Upper lobe of right lung (tissue), 1 donor: ENCODE measurements at regions not wholly inside any gene's neighbourhood (a gene's known extent, or its start where the extent isn't known, plus 50 kb on each side); places are given as distances from the start of the nearest gene placed in this dataset.

Source experiments
- ATAC-seq: fragments of 200-7000 bp; cut with Tn5 transposase; one replicate; pipeline ENCODE4 v1.9.1; 2020; ENCODE audit warnings: mild to moderate bottlenecking, moderate library complexity
- DNase-seq: peaks from one replicate; pipeline ENCODE4 v3.0.0-alpha.2; 2020
- H3K27ac ChIP-seq: fragments of 200-600 bp; one replicate; pipeline ENCODE4 v1.8.0; 2022
- H3K27me3 ChIP-seq: fragments of 200-600 bp; one replicate; pipeline ENCODE4 v1.8.0; 2022; ENCODE audit warnings: mild to moderate bottlenecking
- H3K36me3 ChIP-seq: fragments of 200-600 bp; one replicate; pipeline ENCODE4 v1.8.0; 2022
- H3K4me1 ChIP-seq: fragments of 200-600 bp; one replicate; pipeline ENCODE4 v1.8.0; 2022
- H3K4me3 ChIP-seq: fragments of 200-600 bp; one replicate; pipeline ENCODE4 v1.8.0; 2022; ENCODE audit warnings: mild to moderate bottlenecking
- H3K9me3 ChIP-seq: fragments of 200-600 bp; one replicate; pipeline ENCODE4 v1.8.0; 2022
- intact Hi-C: fragments of 100-400 bp; cut with DNase I; formaldehyde crosslinking; loops from one replicate; pipeline ENCODE4 v1.11.0; 2022
- TF ChIP-seq, protein P1 (sequence below): fragments of 200-600 bp; IDR thresholded peaks from one replicate; pipeline ENCODE4 v1.8.0; 2022; ENCODE audit warnings: antibody characterized with exemption
- donor health status: DM: no; HTN: yes; CAD: no; lungs with severe emphysema.

- TF ChIP-seq, protein P1, sequence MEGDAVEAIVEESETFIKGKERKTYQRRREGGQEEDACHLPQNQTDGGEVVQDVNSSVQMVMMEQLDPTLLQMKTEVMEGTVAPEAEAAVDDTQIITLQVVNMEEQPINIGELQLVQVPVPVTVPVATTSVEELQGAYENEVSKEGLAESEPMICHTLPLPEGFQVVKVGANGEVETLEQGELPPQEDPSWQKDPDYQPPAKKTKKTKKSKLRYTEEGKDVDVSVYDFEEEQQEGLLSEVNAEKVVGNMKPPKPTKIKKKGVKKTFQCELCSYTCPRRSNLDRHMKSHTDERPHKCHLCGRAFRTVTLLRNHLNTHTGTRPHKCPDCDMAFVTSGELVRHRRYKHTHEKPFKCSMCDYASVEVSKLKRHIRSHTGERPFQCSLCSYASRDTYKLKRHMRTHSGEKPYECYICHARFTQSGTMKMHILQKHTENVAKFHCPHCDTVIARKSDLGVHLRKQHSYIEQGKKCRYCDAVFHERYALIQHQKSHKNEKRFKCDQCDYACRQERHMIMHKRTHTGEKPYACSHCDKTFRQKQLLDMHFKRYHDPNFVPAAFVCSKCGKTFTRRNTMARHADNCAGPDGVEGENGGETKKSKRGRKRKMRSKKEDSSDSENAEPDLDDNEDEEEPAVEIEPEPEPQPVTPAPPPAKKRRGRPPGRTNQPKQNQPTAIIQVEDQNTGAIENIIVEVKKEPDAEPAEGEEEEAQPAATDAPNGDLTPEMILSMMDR, result no peak
- DNase-seq, result no peak
- no peak overlapping the region for H3K4me3 ChIP-seq
- H3K9me3 ChIP-seq, result no peaks in the 10 kb centered on the region
- no peaks in the 10 kb centered on the region for H3K27me3 ChIP-seq
- H3K36me3 ChIP-seq, result no peaks in the 10 kb centered on the region
- no peak for ATAC-seq
- intact Hi-C loops, result no loop called here
- H3K27ac ChIP-seq, result no peak overlapping the region
- no peaks in the 10 kb centered on the region for H3K4me1 ChIP-seq
Measured at GRCh38 chr18:73668051-73668450, 479.6 kb downstream of the FBXO15 start.

GRCh38 chr18:73666772-73667171 is 480.9 kb downstream of the FBXO15 start:
- Histone ChIP-seq H3K36me3 (no peaks in the 10 kb centered on the region), H3K4me1 (no peaks in the 10 kb centered on the region), H3K4me3 (no peak overlapping the region), H3K9me3 (no peaks in the 10 kb centered on the region), H3K27me3 (no peaks in the 10 kb centered on the region), H3K27ac (no peak overlapping the region)
- ATAC-seq (no peak), DNase-seq (no peak)
- intact Hi-C loops, result no loop called here
- TF ChIP-seq, protein P1, result no peak

DNA sequence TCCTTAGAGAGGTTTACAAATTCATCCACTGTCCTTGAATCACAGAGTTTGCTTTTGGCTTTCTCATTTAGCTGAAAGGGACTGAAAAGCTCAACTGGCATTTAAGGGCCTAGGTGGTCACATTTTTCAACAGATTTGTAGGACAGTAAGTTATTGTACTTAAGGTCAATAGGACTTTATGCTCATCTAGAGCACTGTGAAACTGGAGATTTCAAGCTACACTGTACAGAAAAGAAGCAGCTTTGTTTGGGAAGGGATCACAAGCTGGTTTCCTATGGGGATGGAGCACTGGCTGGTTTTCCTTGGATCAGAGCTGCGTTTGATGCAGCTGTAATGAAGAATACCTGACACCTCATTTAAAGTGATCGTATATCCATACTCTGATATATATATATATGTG is 482.7 kb downstream of the FBXO15 start:
- no peak for DNase-seq
- Histone ChIP-seq H3K36me3 (no peaks in the 10 kb centered on the region), H3K27ac (no peak overlapping the region), H3K4me1 (no peaks in the 10 kb centered on the region), H3K9me3 (no peaks in the 10 kb centered on the region), H3K27me3 (no peaks in the 10 kb centered on the region), H3K4me3 (no peak overlapping the region)
- intact Hi-C loops, result no loop called here
- no peak for ATAC-seq
- TF ChIP-seq, protein P1, result no peak

- no peaks in the 10 kb centered on the region for H3K4me1 ChIP-seq
- H3K27ac ChIP-seq, result no peak overlapping the region
- no peak for ATAC-seq
- no peak overlapping the region for H3K4me3 ChIP-seq
- no peaks in the 10 kb centered on the region for H3K9me3 ChIP-seq
- no peaks in the 10 kb centered on the region for H3K36me3 ChIP-seq
- intact Hi-C loops, result no loop called here
- TF ChIP-seq, protein P1, result no peak
- H3K27me3 ChIP-seq, result no peaks in the 10 kb centered on the region
- DNase-seq, result no peak
Measured at GRCh38 chr18:73663581-73663980, 484.1 kb downstream of the FBXO15 start.

- Histone ChIP-seq H3K27me3 (no peaks in the 10 kb centered on the region), H3K4me3 (no peak overlapping the region), H3K4me1 (no peaks in the 10 kb centered on the region), H3K9me3 (no peaks in the 10 kb centered on the region), H3K27ac (no peak overlapping the region), H3K36me3 (no peaks in the 10 kb centered on the region)
- intact Hi-C loops, result no loop called here
- DNase-seq (no peak), ATAC-seq (no peak)
- TF ChIP-seq, protein P1, result no peak
Measured at GRCh38 chr18:73662421-73662820, 485.2 kb downstream of the FBXO15 start.
